PFSK-1 (cell line): ENCODE measurements at regions not wholly inside any gene's neighbourhood (a gene's known extent, or its start where the extent isn't known, plus 50 kb on each side); places are given as distances from the start of the nearest gene placed in this dataset.

ENCODE experiments used
- FOXP2 ChIP-seq: optimal IDR thresholded peaks from 2 replicates; pipeline ENCODE3; 2011; ENCODE audit warnings: borderline replicate concordance, control low read depth, inconsistent platforms; ENCODE audit not compliant: insufficient read depth; ENCODE audit errors: extremely low read length, extremely low read depth
- POLR2AphosphoS5 ChIP-seq: IDR thresholded peaks from 2 replicates; pipeline ENCODE4 v1.6.1; 2012; ENCODE audit warnings: low read depth, mild to moderate bottlenecking, control low read depth, low read length, moderate library complexity
- SIN3A ChIP-seq: IDR thresholded peaks from 2 replicates; pipeline ENCODE4 v1.6.1; 2012; ENCODE audit warnings: mild to moderate bottlenecking, low read length, moderate library complexity, borderline replicate concordance; ENCODE audit not compliant: insufficient read depth
- TAF1 ChIP-seq: IDR thresholded peaks from 2 replicates; pipeline ENCODE4 v1.6.1; 2012; ENCODE audit warnings: low read length, control low read depth, borderline replicate concordance; ENCODE audit not compliant: insufficient read depth
- TF ChIP-seq, protein P1 (sequence below), 2 experiments: IDR thresholded peaks; 2 replicates each; pipeline versions ENCODE4 v1.6.1 to v1.8.0; 2011 to 2012; ENCODE audit warnings: low read depth in 2 of 2, low read length in 2 of 2, control low read depth in 1 of 2, inconsistent platforms in 1 of 2, mild to moderate bottlenecking in 1 of 2, moderate library complexity in 1 of 2; ENCODE audit not compliant: insufficient read depth in 1 of 2

DNA sequence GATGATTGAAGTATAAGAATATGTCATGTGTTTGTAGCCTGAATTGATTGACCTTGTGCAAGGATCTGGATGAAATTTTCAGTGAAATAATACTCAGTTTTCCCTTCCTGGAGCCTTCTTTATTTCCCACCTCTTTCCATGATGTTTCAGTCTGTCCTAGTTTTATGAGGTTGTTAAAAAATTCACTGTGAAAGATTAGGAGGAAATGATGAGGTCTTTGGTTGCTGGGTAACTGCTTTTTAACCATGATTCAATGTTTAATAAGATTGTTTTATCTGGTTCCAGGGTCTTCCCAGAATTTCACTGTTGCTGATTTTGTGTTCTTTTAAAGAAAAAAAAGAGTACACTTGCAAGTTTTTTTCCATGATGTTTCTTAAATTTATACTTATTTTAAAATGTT lies 221.5 kb downstream of the MBL2 start:
- no peak for TF ChIP-seq TAF1
- no peak for TF ChIP-seq FOXP2
- TF ChIP-seq POLR2AphosphoS5, result no peak
- TF ChIP-seq, protein P1, sequence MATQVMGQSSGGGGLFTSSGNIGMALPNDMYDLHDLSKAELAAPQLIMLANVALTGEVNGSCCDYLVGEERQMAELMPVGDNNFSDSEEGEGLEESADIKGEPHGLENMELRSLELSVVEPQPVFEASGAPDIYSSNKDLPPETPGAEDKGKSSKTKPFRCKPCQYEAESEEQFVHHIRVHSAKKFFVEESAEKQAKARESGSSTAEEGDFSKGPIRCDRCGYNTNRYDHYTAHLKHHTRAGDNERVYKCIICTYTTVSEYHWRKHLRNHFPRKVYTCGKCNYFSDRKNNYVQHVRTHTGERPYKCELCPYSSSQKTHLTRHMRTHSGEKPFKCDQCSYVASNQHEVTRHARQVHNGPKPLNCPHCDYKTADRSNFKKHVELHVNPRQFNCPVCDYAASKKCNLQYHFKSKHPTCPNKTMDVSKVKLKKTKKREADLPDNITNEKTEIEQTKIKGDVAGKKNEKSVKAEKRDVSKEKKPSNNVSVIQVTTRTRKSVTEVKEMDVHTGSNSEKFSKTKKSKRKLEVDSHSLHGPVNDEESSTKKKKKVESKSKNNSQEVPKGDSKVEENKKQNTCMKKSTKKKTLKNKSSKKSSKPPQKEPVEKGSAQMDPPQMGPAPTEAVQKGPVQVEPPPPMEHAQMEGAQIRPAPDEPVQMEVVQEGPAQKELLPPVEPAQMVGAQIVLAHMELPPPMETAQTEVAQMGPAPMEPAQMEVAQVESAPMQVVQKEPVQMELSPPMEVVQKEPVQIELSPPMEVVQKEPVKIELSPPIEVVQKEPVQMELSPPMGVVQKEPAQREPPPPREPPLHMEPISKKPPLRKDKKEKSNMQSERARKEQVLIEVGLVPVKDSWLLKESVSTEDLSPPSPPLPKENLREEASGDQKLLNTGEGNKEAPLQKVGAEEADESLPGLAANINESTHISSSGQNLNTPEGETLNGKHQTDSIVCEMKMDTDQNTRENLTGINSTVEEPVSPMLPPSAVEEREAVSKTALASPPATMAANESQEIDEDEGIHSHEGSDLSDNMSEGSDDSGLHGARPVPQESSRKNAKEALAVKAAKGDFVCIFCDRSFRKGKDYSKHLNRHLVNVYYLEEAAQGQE (IDR thresholded peaks at IDR 0.05; ENCODE audit: insufficient read depth in 1 of 2, low read depth in 2 of 2, low read length in 2 of 2), result no peak

- TF ChIP-seq SIN3A, result no peak
- TF ChIP-seq, protein P1 (IDR thresholded peaks at IDR 0.05; ENCODE audit: insufficient read depth in 1 of 2, low read depth in 2 of 2, low read length in 2 of 2), result no peak
- TF ChIP-seq POLR2AphosphoS5, result no peak
- TF ChIP-seq FOXP2, result no peak
- no peak for TF ChIP-seq TAF1
Measured at GRCh38 chr10:52558090-52558489, 214.5 kb downstream of the MBL2 start.

DNA sequence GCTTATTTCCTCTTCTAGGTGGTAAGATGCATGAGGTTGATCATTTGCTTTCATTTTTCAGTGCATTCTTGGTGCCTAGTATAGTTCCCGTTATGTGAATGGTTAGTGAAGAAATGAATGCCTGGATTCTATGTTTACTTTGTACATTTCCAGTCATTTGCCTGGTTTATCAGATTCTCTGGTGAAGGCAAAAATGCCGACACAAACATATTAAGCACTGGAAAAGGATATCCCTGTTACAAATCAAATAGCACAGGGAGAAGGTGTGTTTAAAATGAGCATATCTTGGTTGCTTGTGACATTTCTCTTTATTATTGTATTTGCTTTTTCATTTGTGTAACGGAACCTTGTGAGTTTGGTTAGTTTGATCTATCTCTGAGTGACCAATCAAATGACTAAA lies 211.3 kb downstream of the MBL2 start:
- TF ChIP-seq FOXP2 (no peak), TAF1 (no peak), SIN3A (no peak), POLR2AphosphoS5 (no peak)
- TF ChIP-seq, protein P1 (IDR thresholded peaks at IDR 0.05; ENCODE audit: insufficient read depth in 1 of 2, low read depth in 2 of 2, low read length in 2 of 2), result no peak

DNA sequence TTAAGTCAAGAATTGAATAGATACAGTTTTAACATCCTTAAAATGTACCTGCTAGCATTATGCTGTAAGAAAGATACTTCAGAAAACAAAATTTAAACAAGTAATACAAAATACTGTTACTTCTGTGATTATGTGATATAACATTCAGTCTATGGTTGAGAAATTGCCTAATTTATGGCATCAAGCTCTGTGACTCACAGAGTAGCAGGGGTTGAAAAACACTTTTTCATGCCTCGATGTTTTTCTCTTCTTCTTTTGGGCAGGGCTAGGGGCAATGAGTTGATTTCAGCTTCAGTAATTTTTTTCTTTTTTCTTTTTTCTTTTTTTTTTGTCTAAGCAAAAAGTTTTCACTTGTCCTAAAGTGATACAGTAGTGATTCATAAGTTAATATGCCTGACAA lies 209.2 kb downstream of the MBL2 start:
- TF ChIP-seq FOXP2 (no peak), SIN3A (no peak), TAF1 (no peak), POLR2AphosphoS5 (no peak)
- TF ChIP-seq, protein P1 (IDR thresholded peaks at IDR 0.05; ENCODE audit: insufficient read depth in 1 of 2, low read depth in 2 of 2, low read length in 2 of 2), result no peak
